Esophagus muscularis mucosa (tissue), 3 donors: ENCODE measurements at regions not wholly inside any gene's neighbourhood (a gene's known extent, or its start where the extent isn't known, plus 50 kb on each side); places are given as distances from the start of the nearest gene placed in this dataset.

ENCODE experiments used
- CTCF ChIP-seq, 3 experiments: fragments of 200-600 bp in 2 of 3; fragments of 450-650 bp in 1 of 3; sonication (generic) in 2 of 3; IDR thresholded peaks; one replicate each; pipeline ENCODE4 v1.5.1; 2017 to 2019; ENCODE audit warnings: antibody characterized with exemption in 3 of 3, mild to moderate bottlenecking in 2 of 3, moderate library complexity in 1 of 3
- POLR2A ChIP-seq: fragments of 450-650 bp; IDR thresholded peaks from one replicate; pipeline ENCODE4 v1.6.1; 2017; ENCODE audit warnings: antibody characterized with exemption, moderate library complexity, mild to moderate bottlenecking, low read depth
- POLR2AphosphoS5 ChIP-seq, 2 donors: sonication (generic); formaldehyde crosslinking; IDR thresholded peaks; one replicate each; pipeline ENCODE4 v1.6.1; 2017; ENCODE audit warnings: antibody characterized with exemption in 2 of 2

DNA sequence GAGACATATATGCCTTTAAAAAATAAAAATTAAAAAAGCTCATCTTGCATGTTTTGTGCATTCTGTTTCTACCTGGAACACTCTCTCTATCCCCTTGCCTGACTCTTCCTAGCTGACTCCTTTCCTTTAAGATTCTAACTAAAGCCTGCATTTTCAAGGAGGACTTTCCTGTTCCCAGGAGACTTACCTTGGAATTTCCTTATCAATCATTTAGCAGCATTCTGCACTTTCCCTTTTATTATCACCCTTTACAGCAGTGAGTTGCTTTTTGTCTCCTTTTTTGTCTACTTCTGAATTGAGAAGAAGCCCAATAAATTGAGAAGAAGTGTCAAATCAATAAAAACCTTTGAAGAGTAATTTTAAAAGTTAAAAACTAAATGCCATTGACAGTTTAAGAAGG is 142.2 kb upstream of the TMEM196 start:
- no peak for TF ChIP-seq CTCF (IDR thresholded peaks at IDR 0.05)
- no peak for TF ChIP-seq POLR2A
- no peak for TF ChIP-seq POLR2AphosphoS5 (IDR thresholded peaks at IDR 0.05)
